ENCODE measurements at regions not wholly inside any gene's neighbourhood (a gene's known extent, or its start where the extent isn't known, plus 50 kb on each side); places are given as distances from the start of the nearest gene placed in this dataset.

- ATAC-seq (no peak), DNase-seq (no peak)
- TF ChIP-seq CTCF (IDR thresholded peaks at IDR 0.05) (no peak), POLR2A (IDR thresholded peaks at IDR 0.05) (no peak)
Measured at GRCh38 chr1:102074874-102075273, 78.1 kb upstream of the OLFM3 start.

GRCh38 chr1:102071451-102071850 is 74.7 kb upstream of the OLFM3 start:
- ATAC-seq: no peak
- no peaks in the 10 kb centered on the region for H3K36me3 ChIP-seq (replicated peaks in 1 of 2; ENCODE audit: insufficient read depth in 1 of 2, low read depth in 2 of 2)
- H3K4me3 ChIP-seq: no peak overlapping the region
- no peaks in the 10 kb centered on the region for H3K4me1 ChIP-seq
- no peaks in the 10 kb centered on the region for H3K27me3 ChIP-seq
- intact Hi-C loops (cut with DNase I): no loop called here
- TF ChIP-seq CTCF (IDR thresholded peaks at IDR 0.05) (no peak), POLR2A (IDR thresholded peaks at IDR 0.05) (no peak)
- no peak for DNase-seq
- no peaks in the 10 kb centered on the region for H3K9me3 ChIP-seq
- no peak overlapping the region for H3K27ac ChIP-seq

More at GRCh38 chr1:102074874-102075273, 78.1 kb upstream of the OLFM3 start:
- Histone ChIP-seq H3K27me3 (no peaks in the 10 kb centered on the region), H3K36me3 (replicated peaks in 1 of 2; ENCODE audit: insufficient read depth in 1 of 2, low read depth in 2 of 2) (no peaks in the 10 kb centered on the region), H3K4me1 (no peaks in the 10 kb centered on the region), H3K27ac (no peak overlapping the region), H3K4me3 (no peak overlapping the region), H3K9me3 (no peaks in the 10 kb centered on the region)
- intact Hi-C loops (cut with DNase I): no loop called here

GRCh38 chr1:102050556-102050955 is 53.8 kb upstream of the OLFM3 start:
- Histone ChIP-seq H3K9me3 (no peaks in the 10 kb centered on the region), H3K27me3 (peaks cover 0 to 3% of the 10 kb centered on the region in 2 donors), H3K4me1 (no peaks in the 10 kb centered on the region), H3K4me3 (no peak overlapping the region), H3K36me3 (replicated peaks in 1 of 2; ENCODE audit: insufficient read depth in 1 of 2, low read depth in 2 of 2) (no peaks in the 10 kb centered on the region), H3K27ac (no peak overlapping the region)
- ATAC-seq (no peak), DNase-seq (no peak)
- WGBS, 2 donors: 34 to 41% methylated on average over 1 of the region's 1 CpG
- intact Hi-C loops (cut with DNase I): no loop called here
- TF ChIP-seq CTCF (IDR thresholded peaks at IDR 0.05) (no peak), POLR2A (IDR thresholded peaks at IDR 0.05) (no peak)

GRCh38 chr1:102047724-102048123 is 51.0 kb upstream of the OLFM3 start:
- 54 to 67% methylated on average over 2 of the region's 2 CpGs for WGBS, 2 donors
- TF ChIP-seq POLR2A (IDR thresholded peaks at IDR 0.05): no peak
- Histone ChIP-seq H3K27me3 (peaks cover 0 to 3% of the 10 kb centered on the region in 2 donors), H3K4me1 (no peaks in the 10 kb centered on the region), H3K27ac (no peak overlapping the region), H3K4me3 (no peak overlapping the region), H3K9me3 (no peaks in the 10 kb centered on the region), H3K36me3 (replicated peaks in 1 of 2; ENCODE audit: insufficient read depth in 1 of 2, low read depth in 2 of 2) (no peaks in the 10 kb centered on the region)
- intact Hi-C loops (cut with DNase I): no loop called here
- DNase-seq (no peak), ATAC-seq (no peak)
